Testis (tissue), 2 donors: ENCODE measurements at regions not wholly inside any gene's neighbourhood (a gene's known extent, or its start where the extent isn't known, plus 50 kb on each side); places are given as distances from the start of the nearest gene placed in this dataset.

Source experiments
- DNase-seq: peaks from one replicate; pipeline ENCODE4 v3.0.0-alpha.2; 2019
- H3K27ac ChIP-seq, 2 donors: fragments of 200-600 bp; sonication (generic); one replicate each; pipeline ENCODE4 v1.5.1; 2019
- H3K27me3 ChIP-seq: fragments of 200-600 bp; sonication (generic); one replicate; pipeline ENCODE4 v1.5.1; 2019
- H3K36me3 ChIP-seq: fragments of 200-600 bp; sonication (generic); one replicate; pipeline ENCODE4 v1.5.1; 2017; ENCODE audit warnings: low read depth; ENCODE audit errors: missing control alignments
- H3K4me1 ChIP-seq: fragments of 200-600 bp; sonication (generic); one replicate; pipeline ENCODE4 v1.5.1; 2019
- H3K4me3 ChIP-seq, 2 donors: fragments of 200-600 bp; sonication (generic); one replicate each; pipeline ENCODE4 v1.5.1; 2017 to 2019
- H3K9me3 ChIP-seq: fragments of 200-600 bp; sonication (generic); one replicate; pipeline ENCODE4 v1.5.1; 2017
- POLR2A ChIP-seq: fragments of 450-650 bp; IDR thresholded peaks from one replicate; pipeline ENCODE4 v1.6.1; 2017; ENCODE audit warnings: antibody characterized with exemption, mild to moderate bottlenecking, moderate library complexity
- WGBS, 2 donors: methylation state at CpG; one replicate each; pipeline ENCODE4 v1.1.5; 2018; 5-methylcytosine and 5-hydroxymethylcytosine counted together
- intact Hi-C: fragments of 100-400 bp; cut with DNase I; formaldehyde crosslinking; loops from one replicate; pipeline ENCODE4 v1.15.1; 2023; ENCODE audit warnings: low total_unique reads
- TF ChIP-seq, protein P1 (sequence below), 3 experiments: fragments of 450-650 bp in 2 of 3; fragments of 200-600 bp in 1 of 3; sonication (generic) in 1 of 3; IDR thresholded peaks; one replicate each; pipeline ENCODE4 v1.5.1; 2016 to 2019; ENCODE audit warnings: antibody characterized with exemption in 3 of 3, mild to moderate bottlenecking in 2 of 3, moderate library complexity in 1 of 3

DNA sequence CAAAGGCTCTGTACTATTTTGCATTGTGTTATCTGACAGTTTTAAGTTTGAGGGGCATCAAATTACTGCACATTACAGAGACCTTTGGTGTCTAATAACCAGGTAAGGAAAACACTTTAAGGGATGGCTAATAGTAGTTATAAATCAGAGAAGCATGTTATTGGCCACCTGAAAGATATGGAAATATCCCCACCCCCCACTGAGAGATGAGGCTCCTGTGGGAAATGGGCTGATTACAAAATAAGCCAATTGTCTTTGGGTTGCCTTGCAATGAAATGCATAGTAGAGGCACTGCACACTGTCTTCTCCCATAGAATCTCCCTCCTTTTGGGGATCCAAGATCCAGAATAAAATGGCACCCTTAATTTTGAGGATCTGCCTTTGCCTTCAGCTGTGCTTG lies 91.0 kb downstream of the IGLL5 start:
- DNase-seq, result no peak
- Histone ChIP-seq H3K27ac (no peak overlapping the region), H3K36me3 (no peaks in the 10 kb centered on the region), H3K4me3 (no peak overlapping the region), H3K9me3 (no peaks in the 10 kb centered on the region), H3K27me3 (no peaks in the 10 kb centered on the region), H3K4me1 (no peaks in the 10 kb centered on the region)
- TF ChIP-seq POLR2A, result no peak
- TF ChIP-seq, protein P1, sequence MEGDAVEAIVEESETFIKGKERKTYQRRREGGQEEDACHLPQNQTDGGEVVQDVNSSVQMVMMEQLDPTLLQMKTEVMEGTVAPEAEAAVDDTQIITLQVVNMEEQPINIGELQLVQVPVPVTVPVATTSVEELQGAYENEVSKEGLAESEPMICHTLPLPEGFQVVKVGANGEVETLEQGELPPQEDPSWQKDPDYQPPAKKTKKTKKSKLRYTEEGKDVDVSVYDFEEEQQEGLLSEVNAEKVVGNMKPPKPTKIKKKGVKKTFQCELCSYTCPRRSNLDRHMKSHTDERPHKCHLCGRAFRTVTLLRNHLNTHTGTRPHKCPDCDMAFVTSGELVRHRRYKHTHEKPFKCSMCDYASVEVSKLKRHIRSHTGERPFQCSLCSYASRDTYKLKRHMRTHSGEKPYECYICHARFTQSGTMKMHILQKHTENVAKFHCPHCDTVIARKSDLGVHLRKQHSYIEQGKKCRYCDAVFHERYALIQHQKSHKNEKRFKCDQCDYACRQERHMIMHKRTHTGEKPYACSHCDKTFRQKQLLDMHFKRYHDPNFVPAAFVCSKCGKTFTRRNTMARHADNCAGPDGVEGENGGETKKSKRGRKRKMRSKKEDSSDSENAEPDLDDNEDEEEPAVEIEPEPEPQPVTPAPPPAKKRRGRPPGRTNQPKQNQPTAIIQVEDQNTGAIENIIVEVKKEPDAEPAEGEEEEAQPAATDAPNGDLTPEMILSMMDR (IDR thresholded peaks at IDR 0.05), result no peak
- intact Hi-C loops, result no loop called here

DNA sequence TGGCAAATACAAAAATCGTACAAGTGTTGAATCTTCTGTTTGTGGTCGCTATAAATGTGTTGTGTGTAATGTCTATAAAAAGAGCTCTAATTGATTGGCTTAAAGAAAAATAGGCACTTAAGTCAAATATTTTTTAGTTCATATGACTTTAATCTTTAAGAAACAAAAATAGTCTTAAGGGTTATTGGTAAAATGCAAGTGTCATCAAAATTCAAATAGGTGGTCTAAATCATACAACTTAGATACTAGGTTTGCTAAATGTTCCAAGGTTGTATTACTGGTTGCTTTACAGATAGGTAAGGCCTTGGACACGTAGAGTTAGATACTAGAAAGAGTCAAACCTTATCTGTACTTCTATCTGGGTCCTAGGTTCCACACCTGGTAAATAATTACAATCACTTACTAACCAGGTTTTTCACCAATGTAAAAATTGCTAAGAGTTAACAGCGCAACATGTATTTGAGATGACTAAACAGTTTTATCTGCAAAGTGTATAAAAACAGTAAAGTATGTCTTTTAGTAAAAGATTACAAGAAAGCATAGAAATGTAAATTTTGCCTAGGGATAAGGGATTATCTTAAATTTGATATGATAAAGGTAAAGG lies 91.1 kb upstream of the GNAZ start:
- Histone ChIP-seq H3K27me3 (no peaks in the 10 kb centered on the region), H3K4me1 (no peaks in the 10 kb centered on the region), H3K4me3 (no peak overlapping the region), H3K9me3 (no peaks in the 10 kb centered on the region), H3K27ac (no peak overlapping the region), H3K36me3 (no peaks in the 10 kb centered on the region)
- 83 to 87% methylated on average over 4 of the region's 4 CpGs for WGBS, 2 donors
- intact Hi-C loops, result no loop called here
- no peak for DNase-seq
- TF ChIP-seq, protein P1 (IDR thresholded peaks at IDR 0.05), result no peak
- no peak for TF ChIP-seq POLR2A

DNA sequence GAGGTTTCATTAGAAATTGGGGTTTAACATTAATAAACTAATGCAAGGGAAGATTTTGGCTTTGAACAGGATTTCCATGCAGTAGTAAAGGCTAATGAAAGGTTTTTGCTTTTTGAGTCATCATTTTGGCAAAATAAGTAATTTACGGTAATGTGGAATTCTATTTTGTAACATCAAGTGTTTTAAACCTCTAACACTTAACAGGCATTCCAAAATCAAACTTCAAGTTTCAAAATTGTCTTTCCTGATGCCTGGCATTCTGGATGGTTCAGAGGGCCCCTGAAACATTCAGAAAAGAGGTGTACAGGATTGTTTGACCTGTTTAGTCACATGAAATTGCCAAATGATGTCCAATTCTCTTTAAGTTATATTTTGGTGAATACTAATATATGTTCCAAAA lies 90.4 kb upstream of the GNAZ start:
- H3K36me3 ChIP-seq, result no peaks in the 10 kb centered on the region
- no peak for DNase-seq
- H3K27me3 ChIP-seq, result no peaks in the 10 kb centered on the region
- 86 to 95% methylated on average over 1 of the region's 1 CpG for WGBS, 2 donors
- no peaks in the 10 kb centered on the region for H3K9me3 ChIP-seq
- TF ChIP-seq POLR2A, result no peak
- TF ChIP-seq, protein P1 (IDR thresholded peaks at IDR 0.05), result no peak
- intact Hi-C loops, result no loop called here
- H3K27ac ChIP-seq, result no peak overlapping the region
- no peaks in the 10 kb centered on the region for H3K4me1 ChIP-seq
- H3K4me3 ChIP-seq, result no peak overlapping the region

DNA sequence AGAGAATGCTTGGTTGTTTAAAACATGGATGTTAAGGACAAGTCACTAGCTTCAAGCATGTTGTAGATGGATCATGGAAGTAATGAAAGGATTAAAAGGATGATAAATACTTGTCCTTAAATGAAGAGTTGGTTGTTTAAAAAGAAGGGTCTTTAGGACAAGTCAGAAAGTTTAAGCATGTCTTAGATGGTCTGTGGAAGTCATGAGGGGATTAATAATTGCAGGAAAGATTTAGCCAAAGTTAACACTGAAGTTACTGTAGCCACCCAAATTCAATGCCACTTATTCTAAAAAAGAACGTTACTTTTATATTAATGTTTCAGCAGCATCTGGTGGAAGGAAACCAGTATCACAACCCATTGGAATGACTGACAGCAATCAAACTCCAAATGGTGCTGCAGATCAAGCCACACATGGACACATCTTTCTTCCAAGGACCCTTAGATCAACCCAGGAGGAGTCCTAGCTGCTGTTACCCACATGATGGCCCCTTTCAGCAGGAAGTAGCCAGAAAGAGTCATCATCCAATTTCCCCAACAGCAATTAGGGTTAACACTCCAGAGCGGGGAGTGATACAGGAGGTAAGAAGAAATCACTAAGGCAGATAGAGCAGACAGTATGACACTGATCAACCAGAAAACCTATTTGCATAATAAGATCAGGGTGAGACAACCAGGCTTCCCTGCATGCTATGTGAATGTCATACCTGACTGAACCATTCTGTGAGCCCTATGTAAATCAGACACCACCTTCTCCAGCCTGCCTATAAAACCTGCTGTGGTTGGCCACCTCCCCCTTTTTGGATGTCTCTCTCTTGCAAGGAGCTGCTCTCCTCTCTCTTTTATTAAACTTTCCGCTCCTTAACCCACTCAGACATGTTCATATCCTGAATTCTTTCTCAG lies 88.4 kb upstream of the GNAZ start:
- no peaks in the 10 kb centered on the region for H3K9me3 ChIP-seq
- no peaks in the 10 kb centered on the region for H3K27me3 ChIP-seq
- intact Hi-C loops, result no loop called here
- 88 to 92% methylated on average over 3 of the region's 3 CpGs for WGBS, 2 donors
- no peak for TF ChIP-seq POLR2A
- TF ChIP-seq, protein P1 (IDR thresholded peaks at IDR 0.05), result no peak
- H3K4me1 ChIP-seq, result no peaks in the 10 kb centered on the region
- no peak overlapping the region for H3K27ac ChIP-seq
- H3K36me3 ChIP-seq, result no peaks in the 10 kb centered on the region
- H3K4me3 ChIP-seq, result no peak overlapping the region
- DNase-seq, result no peak
